ENCODE measurements at regions not wholly inside any gene's neighbourhood (a gene's known extent, or its start where the extent isn't known, plus 50 kb on each side); places are given as distances from the start of the nearest gene placed in this dataset.

GRCh38 chr11:71118671-71119250 is 133.6 kb downstream of the SHANK2 start:
- TF ChIP-seq CTCF (conservative IDR thresholded peaks at IDR 0.05): no peak
- WGBS, 2 experiments (ENCODE audit: insufficient coverage in 1 of 2, insufficient read length in 1 of 2): 94 to 98% methylated on average over 15 to 20 of the region's 20 CpGs
- no peak overlapping the region for H3K4me3 ChIP-seq (ENCODE audit: low read length)
- peaks cover 4% of the 10 kb centered on the region for H3K4me1 ChIP-seq (ENCODE audit: control insufficient read depth, insufficient read depth, low read length)
- H3K9me3 ChIP-seq (ENCODE audit: control insufficient read depth, low read length): no peaks in the 10 kb centered on the region
- no peak overlapping the region for H3K9ac ChIP-seq (ENCODE audit: extremely low read depth, low read length, poor library complexity, severe bottlenecking)
- no peaks in the 10 kb centered on the region for H3K27me3 Mint-ChIP-seq (ENCODE audit: insufficient read depth)
- DNase-seq: no peak
- H3K27me3 ChIP-seq (ENCODE audit: control insufficient read depth, insufficient read depth, low read length, poor library complexity, severe bottlenecking): no peaks in the 10 kb centered on the region
- H3K4me3 Mint-ChIP-seq: no peak overlapping the region
- H3K9me3 Mint-ChIP-seq: no peaks in the 10 kb centered on the region
- H3K36me3 ChIP-seq (ENCODE audit: control insufficient read depth, insufficient read depth, low read length): peaks cover 4% of the 10 kb centered on the region
- no peak overlapping the region for H3K27ac ChIP-seq (ENCODE audit: low read depth, low read length)
- H3K27ac Mint-ChIP-seq: no peak overlapping the region
- H3K36me3 Mint-ChIP-seq (ENCODE audit: low read depth): peaks cover 25% of the 10 kb centered on the region
- H3K4me1 Mint-ChIP-seq: peaks cover 12% of the 10 kb centered on the region

GRCh38 chr11:71117311-71117710 is 135.1 kb downstream of the SHANK2 start:
- Mint-ChIP-seq H3K27me3 (ENCODE audit: insufficient read depth) (no peaks in the 10 kb centered on the region), H3K36me3 (ENCODE audit: low read depth) (peaks cover 27% of the 10 kb centered on the region), H3K4me1 (peaks cover 25% of the 10 kb centered on the region), H3K27ac (no peak overlapping the region), H3K9me3 (no peaks in the 10 kb centered on the region), H3K4me3 (no peak overlapping the region)
- no peak for DNase-seq
- Histone ChIP-seq H3K9ac (ENCODE audit: extremely low read depth, low read length, poor library complexity, severe bottlenecking) (no peak overlapping the region), H3K27ac (ENCODE audit: low read depth, low read length) (no peak overlapping the region), H3K4me1 (ENCODE audit: control insufficient read depth, insufficient read depth, low read length) (peaks cover 4% of the 10 kb centered on the region), H3K36me3 (ENCODE audit: control insufficient read depth, insufficient read depth, low read length) (peaks cover 4% of the 10 kb centered on the region), H3K27me3 (ENCODE audit: control insufficient read depth, insufficient read depth, low read length, poor library complexity, severe bottlenecking) (no peaks in the 10 kb centered on the region), H3K9me3 (ENCODE audit: control insufficient read depth, low read length) (no peaks in the 10 kb centered on the region), H3K4me3 (ENCODE audit: low read length) (no peak overlapping the region)
- no peak for TF ChIP-seq CTCF (conservative IDR thresholded peaks at IDR 0.05)
- WGBS, 2 experiments (ENCODE audit: insufficient coverage in 1 of 2, insufficient read length in 1 of 2): 96 to 97% methylated on average over 4 to 5 of the region's 5 CpGs

GRCh38 chr11:71116693-71117040 is 135.7 kb downstream of the SHANK2 start:
- 91 to 97% methylated on average over 5 to 8 of the region's 8 CpGs for WGBS, 2 experiments (ENCODE audit: insufficient coverage in 1 of 2, insufficient read length in 1 of 2)
- H3K9me3 ChIP-seq (ENCODE audit: control insufficient read depth, low read length): no peaks in the 10 kb centered on the region
- Mint-ChIP-seq H3K4me1 (peaks cover 28% of the 10 kb centered on the region), H3K27me3 (ENCODE audit: insufficient read depth) (no peaks in the 10 kb centered on the region), H3K27ac (peak overlapping the region; percentile 56), H3K9me3 (no peaks in the 10 kb centered on the region), H3K4me3 (no peak overlapping the region), H3K36me3 (ENCODE audit: low read depth) (peaks cover 28% of the 10 kb centered on the region)
- TF ChIP-seq CTCF (conservative IDR thresholded peaks at IDR 0.05): no peak
- H3K4me3 ChIP-seq (ENCODE audit: low read length): no peak overlapping the region
- peaks cover 4% of the 10 kb centered on the region for H3K36me3 ChIP-seq (ENCODE audit: control insufficient read depth, insufficient read depth, low read length)
- no peaks in the 10 kb centered on the region for H3K27me3 ChIP-seq (ENCODE audit: control insufficient read depth, insufficient read depth, low read length, poor library complexity, severe bottlenecking)
- H3K9ac ChIP-seq (ENCODE audit: extremely low read depth, low read length, poor library complexity, severe bottlenecking): no peak overlapping the region
- peaks cover 4% of the 10 kb centered on the region for H3K4me1 ChIP-seq (ENCODE audit: control insufficient read depth, insufficient read depth, low read length)
- no peak for DNase-seq
- H3K27ac ChIP-seq (ENCODE audit: low read depth, low read length): no peak overlapping the region
